Lower leg skin (tissue), 3 donors: ENCODE measurements at regions not wholly inside any gene's neighbourhood (a gene's known extent, or its start where the extent isn't known, plus 50 kb on each side); places are given as distances from the start of the nearest gene placed in this dataset.

Source experiments
- CTCF ChIP-seq, 3 donors: fragments of 450-650 bp; IDR thresholded peaks; one replicate each; pipeline ENCODE4 v1.5.1; 2016; ENCODE audit warnings: antibody characterized with exemption in 3 of 3, mild to moderate bottlenecking in 3 of 3, moderate library complexity in 2 of 3
- POLR2A ChIP-seq, 2 donors: fragments of 450-650 bp; IDR thresholded peaks; one replicate each; pipeline ENCODE4 v1.6.1; 2016 to 2017; ENCODE audit warnings: antibody characterized with exemption in 2 of 2, mild to moderate bottlenecking in 1 of 2, moderate library complexity in 1 of 2

GRCh38 chrX:143121477-143121876 is 95.7 kb downstream of the SPANXN4 start:
- TF ChIP-seq POLR2A (IDR thresholded peaks at IDR 0.05) (no peak), CTCF (IDR thresholded peaks at IDR 0.05) (no peak)
